ENCODE measurements at regions not wholly inside any gene's neighbourhood (a gene's known extent, or its start where the extent isn't known, plus 50 kb on each side); places are given as distances from the start of the nearest gene placed in this dataset.

DNA sequence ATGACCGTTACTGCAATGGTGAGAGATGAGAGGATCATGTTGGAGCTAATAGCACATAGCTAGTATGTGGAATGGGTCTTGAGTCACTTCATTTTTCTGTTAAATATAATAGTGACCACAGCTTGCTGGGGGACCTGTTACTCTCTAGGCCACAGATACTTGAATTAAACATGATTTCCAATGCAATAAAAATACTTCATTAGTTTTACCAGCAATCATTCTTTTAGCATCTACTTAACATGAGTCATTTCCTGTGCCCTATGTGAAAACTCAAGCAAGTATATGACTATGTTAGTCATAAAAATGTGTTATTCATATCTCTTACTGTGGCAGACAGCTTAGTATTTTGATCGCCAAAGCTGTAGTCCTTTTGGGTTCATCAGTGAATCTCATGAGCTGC is 798.8 kb downstream of the SLC16A7 start:
- DNase-seq (ENCODE audit: low read depth in 1 of 2, low spot score in 1 of 2) = no peak
- in situ Hi-C loops (cut with HindIII; ENCODE audit: low pct_unique_long_range_greater_than_20kb, low sequenced_read_pairs) = no loop called here
- no peak for TF ChIP-seq JUND (IDR thresholded peaks at IDR 0.05; ENCODE audit: low read depth)

DNA sequence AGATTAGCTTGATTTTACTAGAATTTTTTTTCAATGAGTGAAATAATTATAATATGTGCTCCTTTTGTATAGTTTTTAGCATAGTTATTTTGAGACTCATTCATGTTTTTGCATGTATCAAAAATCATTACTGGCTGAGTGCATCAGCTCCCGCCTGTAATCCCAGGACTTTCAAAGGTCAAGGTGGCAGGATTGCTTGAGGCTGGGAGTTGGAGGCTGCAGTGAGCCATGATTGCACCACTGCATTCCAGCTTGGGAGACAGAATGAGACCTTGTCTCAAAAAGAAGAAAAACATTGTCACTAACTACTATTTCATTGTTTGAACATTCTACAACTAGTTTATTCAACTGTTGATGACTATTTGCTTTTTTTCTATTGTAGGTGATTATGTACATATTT is 802.7 kb downstream of the SLC16A7 start:
- no peak for TF ChIP-seq JUND (IDR thresholded peaks at IDR 0.05; ENCODE audit: low read depth)
- in situ Hi-C loops (cut with HindIII; ENCODE audit: low pct_unique_long_range_greater_than_20kb, low sequenced_read_pairs) = no loop called here
- DNase-seq (ENCODE audit: low read depth in 1 of 2, low spot score in 1 of 2) = no peak

DNA sequence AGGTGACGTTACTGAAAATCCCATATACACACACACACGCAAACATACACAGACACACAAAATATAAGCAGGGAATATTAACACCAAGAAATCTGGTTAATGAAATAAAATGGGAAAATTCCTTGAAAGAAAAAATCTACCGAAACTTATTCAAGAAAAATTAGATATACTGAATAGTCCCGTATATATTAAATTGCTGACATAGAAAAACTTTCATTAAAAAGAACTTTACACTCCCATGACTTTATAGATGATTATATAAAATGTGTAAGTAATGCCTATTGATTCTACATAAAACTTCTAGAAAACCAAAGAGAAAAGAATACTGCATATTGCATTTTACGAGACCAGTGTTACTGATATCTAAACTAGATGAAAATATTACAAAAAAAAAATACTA is 803.2 kb downstream of the SLC16A7 start:
- DNase-seq (ENCODE audit: low read depth in 1 of 2, low spot score in 1 of 2) = no peak
- no peak for TF ChIP-seq JUND (IDR thresholded peaks at IDR 0.05; ENCODE audit: low read depth)
- in situ Hi-C loops (cut with HindIII; ENCODE audit: low pct_unique_long_range_greater_than_20kb, low sequenced_read_pairs) = no loop called here

DNA sequence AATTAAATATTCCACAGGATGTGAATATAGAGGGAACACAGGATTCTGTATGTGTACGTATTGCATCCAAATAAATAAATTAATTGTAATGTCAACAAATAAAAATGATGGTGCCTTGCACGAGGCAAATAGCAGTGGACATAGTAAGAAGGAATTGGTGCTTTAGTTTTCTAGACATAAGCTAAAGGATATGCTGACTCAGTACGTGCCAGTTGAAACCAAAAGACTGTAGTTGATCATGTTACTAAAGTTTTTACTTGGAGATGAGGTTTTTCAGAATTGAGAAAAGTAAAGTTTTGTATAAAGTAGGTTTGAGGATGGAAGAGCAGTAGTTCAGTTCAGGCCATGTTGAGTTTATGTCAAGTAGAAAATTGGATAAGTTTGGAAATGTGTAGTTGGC is 807.2 kb downstream of the SLC16A7 start:
- TF ChIP-seq JUND (IDR thresholded peaks at IDR 0.05; ENCODE audit: low read depth) = no peak
- in situ Hi-C loops (cut with HindIII; ENCODE audit: low pct_unique_long_range_greater_than_20kb, low sequenced_read_pairs) = no loop called here
- DNase-seq (ENCODE audit: low read depth in 1 of 2, low spot score in 1 of 2) = no peak

DNA sequence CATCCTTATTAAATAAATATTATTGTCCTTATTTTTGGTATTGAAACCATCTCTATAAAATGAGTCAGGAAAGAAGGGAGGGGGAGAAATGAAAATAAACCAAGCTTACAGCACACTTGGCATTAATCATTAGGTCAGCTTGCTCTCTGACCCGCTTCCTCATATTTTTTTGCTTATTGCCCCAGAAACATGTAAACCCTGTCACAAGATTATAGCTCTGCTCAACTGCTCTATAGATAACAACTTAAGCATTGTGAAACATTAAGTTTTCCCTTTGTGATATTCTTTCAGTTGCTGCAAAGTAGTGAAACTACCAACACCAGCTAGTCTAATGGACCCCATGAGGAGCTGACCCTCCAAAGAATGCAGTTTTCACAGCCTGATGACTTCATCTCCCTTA is 819.5 kb downstream of the SLC16A7 start:
- TF ChIP-seq JUND (IDR thresholded peaks at IDR 0.05; ENCODE audit: low read depth) = no peak
- no peak for DNase-seq (ENCODE audit: low read depth in 1 of 2, low spot score in 1 of 2)
- in situ Hi-C loops (cut with HindIII; ENCODE audit: low pct_unique_long_range_greater_than_20kb, low sequenced_read_pairs) = no loop called here

DNA sequence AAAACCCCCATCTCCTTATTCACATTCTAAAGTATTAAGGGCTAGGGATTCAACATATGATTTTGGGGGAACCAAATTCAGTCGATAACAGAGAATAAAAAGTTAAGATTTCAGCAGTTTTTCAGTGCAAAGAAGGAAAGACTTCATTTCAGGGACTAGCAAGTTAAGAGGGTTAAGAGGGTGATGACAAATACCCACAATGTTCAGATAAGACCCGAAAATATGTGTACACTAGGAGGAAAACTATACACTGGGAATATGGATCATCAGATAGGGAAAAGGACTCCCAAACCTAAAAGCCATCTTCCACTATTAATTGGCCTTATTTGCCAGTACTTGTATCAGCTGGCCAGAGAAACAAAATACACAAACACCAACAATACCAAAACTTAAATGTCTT is 824.2 kb downstream of the SLC16A7 start:
- no peak for DNase-seq (ENCODE audit: low read depth in 1 of 2, low spot score in 1 of 2)
- no peak for TF ChIP-seq JUND (IDR thresholded peaks at IDR 0.05; ENCODE audit: low read depth)
- in situ Hi-C loops (cut with HindIII; ENCODE audit: low pct_unique_long_range_greater_than_20kb, low sequenced_read_pairs) = no loop called here

DNA sequence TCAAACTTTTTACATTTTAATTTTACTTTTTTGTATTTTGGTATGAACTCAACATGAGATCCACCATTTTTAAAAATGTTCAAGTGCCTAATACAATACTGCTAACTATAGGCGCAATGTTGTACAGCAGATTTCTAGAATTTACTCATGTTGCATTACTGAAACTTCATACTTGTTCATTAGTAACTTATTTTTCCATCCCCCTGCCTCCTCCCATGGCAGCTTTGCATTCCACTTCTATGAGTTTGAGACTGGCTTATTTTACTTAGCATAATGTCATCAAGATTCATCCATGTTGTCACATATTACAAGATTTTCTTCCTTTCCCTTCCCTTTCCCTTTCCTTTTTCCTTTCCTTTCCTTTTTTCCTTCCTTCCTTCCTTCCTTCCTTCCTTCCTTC is 825.9 kb downstream of the SLC16A7 start:
- TF ChIP-seq JUND (IDR thresholded peaks at IDR 0.05; ENCODE audit: low read depth) = no peak
- in situ Hi-C loops (cut with HindIII; ENCODE audit: low pct_unique_long_range_greater_than_20kb, low sequenced_read_pairs) = no loop called here
- no peak for DNase-seq (ENCODE audit: low read depth in 1 of 2, low spot score in 1 of 2)

DNA sequence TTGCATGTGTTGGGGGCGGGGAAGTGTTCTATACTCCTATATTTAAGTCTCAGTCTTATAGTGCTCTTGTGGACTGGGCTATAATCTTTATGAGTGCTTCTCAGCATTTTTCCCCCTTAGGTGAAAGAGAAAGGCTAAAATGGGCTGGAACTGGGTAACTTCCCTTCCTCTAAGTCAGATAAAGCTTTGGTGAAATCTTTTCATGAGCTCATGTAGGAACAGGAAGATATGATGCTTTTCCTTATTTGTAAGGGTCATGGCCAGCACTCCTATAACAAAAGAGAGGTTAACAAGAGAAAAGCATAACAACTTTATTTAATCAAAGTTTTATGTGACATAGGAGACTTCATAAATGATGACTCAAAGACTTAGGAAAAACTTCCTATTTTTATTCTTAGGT is 841.5 kb downstream of the SLC16A7 start:
- no peak for DNase-seq (ENCODE audit: low read depth in 1 of 2, low spot score in 1 of 2)
- TF ChIP-seq JUND (IDR thresholded peaks at IDR 0.05; ENCODE audit: low read depth) = no peak
- in situ Hi-C loops (cut with HindIII; ENCODE audit: low pct_unique_long_range_greater_than_20kb, low sequenced_read_pairs) = no loop called here

DNA sequence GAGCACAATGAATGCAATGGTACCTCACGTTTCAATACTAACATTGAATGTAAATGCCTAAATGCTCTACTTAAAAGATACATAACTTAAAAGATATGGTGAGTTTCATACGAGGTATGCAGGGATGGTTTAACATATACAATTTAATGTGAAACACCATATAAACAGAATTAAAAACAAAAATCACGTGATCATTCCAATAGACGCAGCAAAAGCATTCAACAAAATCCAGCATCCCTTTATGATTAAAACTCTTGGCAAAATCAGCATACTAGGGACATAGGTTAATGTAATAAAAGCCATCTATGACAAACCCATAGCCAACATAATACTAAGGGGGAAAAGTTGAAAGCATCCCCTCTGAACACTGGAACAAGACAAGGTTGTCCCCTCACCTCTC is 845.7 kb downstream of the SLC16A7 start:
- in situ Hi-C loops (cut with HindIII; ENCODE audit: low pct_unique_long_range_greater_than_20kb, low sequenced_read_pairs) = no loop called here
- no peak for TF ChIP-seq JUND (IDR thresholded peaks at IDR 0.05; ENCODE audit: low read depth)
- no peak for DNase-seq (ENCODE audit: low read depth in 1 of 2, low spot score in 1 of 2)

DNA sequence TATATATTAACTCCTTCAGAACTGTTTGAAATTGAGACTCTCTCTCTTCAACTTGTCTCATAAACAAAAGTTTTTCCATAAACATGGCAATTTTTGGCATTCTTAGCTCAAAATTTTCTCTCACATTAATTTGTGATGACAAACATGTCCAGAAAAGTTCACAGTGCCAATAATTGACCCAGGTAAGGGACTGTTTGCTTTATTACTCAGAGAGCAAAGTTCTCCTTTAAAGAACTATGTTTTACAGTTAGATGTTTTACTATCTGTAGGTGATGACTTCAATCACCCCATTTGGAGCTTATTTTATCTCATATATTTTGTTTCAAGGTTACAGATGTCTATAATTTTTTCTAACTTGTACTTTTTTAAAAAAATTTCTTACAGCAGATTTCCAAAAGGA is 855.6 kb downstream of the SLC16A7 start:
- TF ChIP-seq JUND (IDR thresholded peaks at IDR 0.05; ENCODE audit: low read depth) = no peak
- in situ Hi-C loops (cut with HindIII; ENCODE audit: low pct_unique_long_range_greater_than_20kb, low sequenced_read_pairs) = no loop called here
- DNase-seq (ENCODE audit: low read depth in 1 of 2, low spot score in 1 of 2) = no peak

DNA sequence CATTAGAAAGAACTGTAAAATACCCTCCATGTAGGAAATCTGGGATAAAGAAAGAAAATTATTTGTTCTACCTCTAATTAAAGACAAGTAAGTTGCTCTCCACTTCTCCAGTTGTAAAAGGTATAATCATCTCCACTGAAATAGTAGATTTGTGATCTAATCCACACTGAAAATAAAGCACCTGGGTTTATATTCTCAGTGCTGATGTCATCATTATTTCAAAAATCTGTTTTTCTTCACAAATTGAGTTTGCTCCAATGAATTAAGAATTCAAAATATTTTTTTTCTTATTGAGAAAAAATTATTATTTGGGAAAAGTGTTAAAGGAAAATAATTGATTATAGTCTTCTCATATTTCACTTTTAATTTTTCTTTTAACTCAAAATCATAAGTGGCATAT is 869.2 kb downstream of the SLC16A7 start:
- DNase-seq (ENCODE audit: low read depth in 1 of 2, low spot score in 1 of 2) = no peak
- no peak for TF ChIP-seq JUND (IDR thresholded peaks at IDR 0.05; ENCODE audit: low read depth)
- in situ Hi-C loops (cut with HindIII; ENCODE audit: low pct_unique_long_range_greater_than_20kb, low sequenced_read_pairs) = no loop called here

DNA sequence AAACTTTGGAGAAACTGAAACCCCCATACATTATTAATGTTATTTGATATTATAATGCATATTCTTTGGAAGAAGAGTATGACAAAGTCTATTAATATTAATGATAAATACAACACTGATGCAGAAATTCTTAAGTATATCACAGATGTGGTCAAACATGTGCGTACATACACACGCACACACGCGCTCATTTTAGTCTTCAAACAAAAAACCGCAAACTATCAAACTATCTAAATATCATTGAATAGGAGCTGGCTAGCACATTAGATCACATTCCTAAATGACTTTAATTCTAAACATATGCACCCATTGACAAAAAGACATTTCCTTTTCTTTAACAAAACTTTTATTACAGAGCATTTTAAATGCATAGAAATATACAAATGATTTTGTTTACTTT is 872.7 kb downstream of the SLC16A7 start:
- in situ Hi-C loops (cut with HindIII; ENCODE audit: low pct_unique_long_range_greater_than_20kb, low sequenced_read_pairs) = no loop called here
- DNase-seq (ENCODE audit: low read depth in 1 of 2, low spot score in 1 of 2) = no peak
- TF ChIP-seq JUND (IDR thresholded peaks at IDR 0.05; ENCODE audit: low read depth) = no peak

DNA sequence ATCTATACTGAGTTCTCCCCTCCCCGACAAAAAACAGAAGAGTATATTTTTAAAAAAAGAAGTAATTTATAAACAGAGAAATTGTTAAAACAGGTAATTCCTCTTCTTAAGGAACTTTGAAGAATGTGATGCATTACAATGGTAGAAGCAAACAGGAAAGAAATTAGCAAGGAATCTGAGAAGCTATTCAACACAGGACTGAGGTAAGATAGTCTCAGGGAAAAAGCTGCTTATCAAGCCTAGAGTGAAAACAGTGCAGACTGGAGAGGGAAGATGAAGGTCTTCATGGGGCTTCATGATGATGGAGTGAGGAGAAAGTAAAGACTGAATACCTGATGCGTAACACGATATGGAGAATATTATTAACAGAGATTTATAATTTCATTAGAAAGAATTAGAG is 880.0 kb downstream of the SLC16A7 start:
- no peak for DNase-seq (ENCODE audit: low read depth in 1 of 2, low spot score in 1 of 2)
- in situ Hi-C loops (cut with HindIII; ENCODE audit: low pct_unique_long_range_greater_than_20kb, low sequenced_read_pairs) = no loop called here
- TF ChIP-seq JUND (IDR thresholded peaks at IDR 0.05; ENCODE audit: low read depth) = no peak

DNA sequence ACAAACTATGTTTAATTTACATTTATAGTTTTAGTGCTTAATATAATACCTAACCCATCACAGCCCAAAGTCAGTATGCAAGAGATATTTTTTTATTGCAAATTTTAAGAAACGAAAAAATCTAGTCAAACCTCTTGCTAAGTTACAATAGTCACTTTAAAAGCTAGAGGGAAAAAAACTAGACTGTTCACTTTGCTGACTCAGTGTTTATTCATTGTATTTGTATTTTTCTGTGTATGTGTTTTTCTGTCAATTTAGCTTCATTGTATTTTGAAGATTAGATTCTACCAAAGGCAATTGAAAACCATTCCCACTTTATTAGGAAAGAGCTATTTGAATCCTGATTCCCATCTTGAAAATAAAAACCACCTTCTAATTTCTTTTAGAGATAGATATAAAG is 891.5 kb downstream of the SLC16A7 start:
- DNase-seq (ENCODE audit: low read depth in 1 of 2, low spot score in 1 of 2) = no peak
- no peak for TF ChIP-seq JUND (IDR thresholded peaks at IDR 0.05; ENCODE audit: low read depth)

DNA sequence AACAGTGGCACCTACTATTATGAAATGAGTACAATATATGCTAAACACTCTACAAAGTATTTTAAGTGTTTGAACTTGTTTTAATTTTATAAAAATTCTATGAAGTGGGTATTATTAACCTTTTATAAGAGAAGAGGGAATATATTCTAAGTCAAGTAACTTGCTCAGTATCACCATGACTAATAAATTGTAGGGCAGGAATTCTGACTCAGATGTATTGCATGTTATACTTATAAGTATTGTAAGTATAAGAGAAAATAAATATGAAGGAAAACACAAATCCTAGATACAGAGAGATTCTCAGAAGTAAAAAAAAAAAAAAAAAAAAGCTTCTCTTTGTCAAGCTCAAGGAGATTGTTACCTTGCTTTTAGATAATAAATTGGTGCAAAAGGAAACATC is 893.2 kb downstream of the SLC16A7 start:
- no peak for TF ChIP-seq JUND (IDR thresholded peaks at IDR 0.05; ENCODE audit: low read depth)
- no peak for DNase-seq (ENCODE audit: low read depth in 1 of 2, low spot score in 1 of 2)

More for the DNA sequence above, 891.5 kb downstream of the SLC16A7 start:
- in situ Hi-C loops (cut with HindIII; ENCODE audit: low pct_unique_long_range_greater_than_20kb, low sequenced_read_pairs) = no loop called here

More for the DNA sequence above, 893.2 kb downstream of the SLC16A7 start:
- in situ Hi-C loops (cut with HindIII; ENCODE audit: low pct_unique_long_range_greater_than_20kb, low sequenced_read_pairs) = no loop called here
